Uterus (tissue), 2 donors: ENCODE measurements at regions not wholly inside any gene's neighbourhood (a gene's known extent, or its start where the extent isn't known, plus 50 kb on each side); places are given as distances from the start of the nearest gene placed in this dataset.

Experiments used
- POLR2A ChIP-seq, 2 donors: fragments of 450-650 bp; IDR thresholded peaks; one replicate each; pipeline ENCODE4 v1.6.1; 2016; ENCODE audit warnings: antibody characterized with exemption in 2 of 2, mild to moderate bottlenecking in 1 of 2, moderate library complexity in 1 of 2
- TF ChIP-seq, protein P1 (sequence below), 4 experiments: fragments of 200-600 bp in 2 of 4; fragments of 450-650 bp in 2 of 4; sonication (generic) in 2 of 4; IDR thresholded peaks; one replicate each; pipeline ENCODE4 v1.5.1; 2016 to 2019; ENCODE audit warnings: antibody characterized with exemption in 4 of 4, mild to moderate bottlenecking in 2 of 4, moderate library complexity in 1 of 4

GRCh38 chr16:52786091-52786490 lies 239.1 kb upstream of the TOX3 start:
- TF ChIP-seq, protein P1, sequence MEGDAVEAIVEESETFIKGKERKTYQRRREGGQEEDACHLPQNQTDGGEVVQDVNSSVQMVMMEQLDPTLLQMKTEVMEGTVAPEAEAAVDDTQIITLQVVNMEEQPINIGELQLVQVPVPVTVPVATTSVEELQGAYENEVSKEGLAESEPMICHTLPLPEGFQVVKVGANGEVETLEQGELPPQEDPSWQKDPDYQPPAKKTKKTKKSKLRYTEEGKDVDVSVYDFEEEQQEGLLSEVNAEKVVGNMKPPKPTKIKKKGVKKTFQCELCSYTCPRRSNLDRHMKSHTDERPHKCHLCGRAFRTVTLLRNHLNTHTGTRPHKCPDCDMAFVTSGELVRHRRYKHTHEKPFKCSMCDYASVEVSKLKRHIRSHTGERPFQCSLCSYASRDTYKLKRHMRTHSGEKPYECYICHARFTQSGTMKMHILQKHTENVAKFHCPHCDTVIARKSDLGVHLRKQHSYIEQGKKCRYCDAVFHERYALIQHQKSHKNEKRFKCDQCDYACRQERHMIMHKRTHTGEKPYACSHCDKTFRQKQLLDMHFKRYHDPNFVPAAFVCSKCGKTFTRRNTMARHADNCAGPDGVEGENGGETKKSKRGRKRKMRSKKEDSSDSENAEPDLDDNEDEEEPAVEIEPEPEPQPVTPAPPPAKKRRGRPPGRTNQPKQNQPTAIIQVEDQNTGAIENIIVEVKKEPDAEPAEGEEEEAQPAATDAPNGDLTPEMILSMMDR (IDR thresholded peaks at IDR 0.05): no peak
- no peak for TF ChIP-seq POLR2A (IDR thresholded peaks at IDR 0.05)
